ENCODE measurements at regions not wholly inside any gene's neighbourhood (a gene's known extent, or its start where the extent isn't known, plus 50 kb on each side); places are given as distances from the start of the nearest gene placed in this dataset.

DNA sequence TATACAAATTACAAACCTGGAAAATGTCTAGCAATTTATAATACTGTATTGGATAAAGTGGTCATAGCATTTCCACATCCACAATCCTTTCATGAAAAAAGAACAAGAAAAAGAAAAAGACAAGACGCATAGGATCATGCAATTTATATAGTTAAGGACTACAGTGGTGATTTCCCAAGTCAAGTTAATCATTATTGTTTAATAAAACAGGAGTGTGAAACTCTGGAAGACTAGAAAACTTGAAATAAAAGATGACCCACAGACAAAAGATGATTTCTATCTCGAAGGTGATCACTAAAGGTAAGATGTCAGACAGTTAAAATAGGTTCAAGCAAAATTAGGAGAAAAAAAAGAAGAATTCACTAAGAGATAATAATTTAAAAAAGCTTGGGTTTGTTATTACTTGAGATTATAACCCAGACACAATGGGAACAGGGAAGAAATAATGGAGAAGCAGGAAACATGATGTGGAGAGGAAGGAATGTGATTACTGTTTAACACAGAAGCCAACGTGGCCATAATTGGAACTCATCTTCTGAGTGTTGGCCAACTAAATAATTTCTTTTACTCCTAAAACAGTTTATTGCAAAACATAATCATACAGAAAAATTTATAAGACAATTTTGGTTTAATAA is 441.2 kb upstream of the ANO3 start:
- DNase-seq (ENCODE audit: low spot score), result no peak

DNA sequence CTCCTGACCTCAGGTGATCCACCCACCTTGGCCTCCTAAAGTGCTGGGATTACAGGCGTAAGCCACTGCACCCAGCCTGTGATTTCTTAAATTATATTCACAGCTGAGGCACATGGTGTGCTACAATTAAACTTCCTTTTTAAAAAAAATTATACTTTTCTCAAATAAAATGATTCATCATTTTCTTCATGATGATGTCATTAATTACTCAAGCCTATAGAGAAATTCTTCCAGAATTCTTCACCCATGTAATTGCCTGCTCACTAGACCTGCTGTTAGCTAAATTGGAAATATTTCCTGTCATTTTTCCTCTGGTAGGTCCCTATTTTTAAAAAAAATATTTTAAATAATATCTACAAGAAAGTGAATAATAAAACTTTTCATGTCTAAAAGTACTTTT is 440.0 kb upstream of the ANO3 start:
- no peak for DNase-seq (ENCODE audit: low spot score)

DNA sequence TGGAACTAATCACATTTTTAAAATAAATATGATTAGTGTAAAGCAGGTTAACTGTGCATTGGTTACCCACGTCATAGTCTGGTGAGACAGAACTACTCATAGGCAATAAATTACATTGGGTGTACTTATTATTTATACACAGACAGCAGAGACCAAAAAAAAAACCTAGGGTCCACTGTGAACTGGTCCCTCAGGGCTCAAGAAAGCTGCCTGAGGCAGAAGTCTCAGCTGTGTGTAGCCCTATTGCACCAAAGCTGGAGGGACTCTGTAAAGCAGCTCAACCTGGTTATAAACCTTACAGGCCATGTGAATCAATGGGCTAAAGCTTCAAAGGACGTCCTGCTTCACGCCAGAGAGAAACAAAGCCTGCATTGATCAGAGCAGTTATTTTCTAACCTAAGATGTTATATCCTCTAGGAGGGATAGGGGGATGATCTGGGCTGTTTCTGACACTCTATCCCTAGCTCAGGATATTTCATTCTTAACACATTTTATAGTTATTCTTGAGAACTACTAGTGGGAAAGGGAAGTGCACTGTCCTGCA is 432.2 kb upstream of the ANO3 start:
- DNase-seq (ENCODE audit: low spot score), result no peak

DNA sequence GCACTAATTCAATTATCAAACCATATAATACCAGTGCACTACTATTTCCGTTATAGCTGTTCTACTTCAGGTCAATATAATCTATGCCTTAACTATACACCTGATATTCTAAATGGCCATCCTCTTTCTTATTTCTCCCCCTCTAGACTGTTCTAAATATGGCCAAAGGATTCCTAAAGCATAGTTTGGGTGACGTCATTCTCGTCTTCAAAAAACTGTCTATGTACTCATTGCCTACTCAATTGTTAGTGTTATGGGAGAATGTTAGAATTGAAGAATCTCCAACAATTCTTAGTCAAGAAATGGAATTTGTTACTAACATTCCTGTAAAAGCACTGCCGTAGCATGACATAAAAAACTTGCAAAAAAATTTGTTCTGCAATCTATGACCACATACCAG is 431.1 kb upstream of the ANO3 start:
- no peak for DNase-seq (ENCODE audit: low spot score)

DNA sequence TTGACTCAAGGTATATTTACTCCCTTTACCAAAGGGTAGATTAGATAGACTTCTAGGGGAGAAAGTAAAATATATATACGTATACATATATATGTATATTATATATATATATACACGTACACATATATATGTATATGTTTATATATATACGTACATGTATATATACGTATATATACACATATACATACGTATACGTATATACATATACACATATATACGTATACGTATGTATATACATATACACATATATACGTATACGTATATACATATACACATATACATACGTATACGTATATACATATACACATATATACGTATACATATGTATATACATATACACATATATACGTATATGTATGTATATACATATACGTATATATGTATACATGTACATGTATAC is 430.5 kb upstream of the ANO3 start:
- DNase-seq (ENCODE audit: low spot score), result no peak

GRCh38 chr11:25902476-25902875 is 429.5 kb upstream of the ANO3 start:
- no peak for DNase-seq (ENCODE audit: low spot score)

DNA sequence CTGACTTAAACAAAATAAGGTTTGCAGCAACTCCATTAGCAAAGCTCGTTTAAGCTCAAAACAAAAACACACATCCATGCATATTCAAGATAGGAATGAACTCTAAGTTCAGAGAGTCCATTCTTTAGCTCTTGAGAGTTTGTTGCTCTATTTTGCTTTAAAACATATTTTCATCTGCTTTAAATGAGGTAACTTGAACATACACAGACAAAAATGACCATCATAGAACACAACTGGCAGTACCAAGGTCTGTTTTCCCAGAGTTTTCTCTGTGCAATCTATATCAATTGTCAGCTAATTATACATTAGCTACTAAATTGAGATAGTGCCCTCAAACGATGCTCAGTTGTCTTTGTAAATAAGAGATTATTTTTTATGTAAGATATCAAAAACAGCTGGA is 423.2 kb upstream of the ANO3 start:
- no peak for DNase-seq (ENCODE audit: low spot score)

- DNase-seq (ENCODE audit: low spot score), result no peak
These were observed 421.8 kb upstream of the ANO3 start for GRCh38 chr11:25910086-25910485.

GRCh38 chr11:25920356-25920755 is 411.6 kb upstream of the ANO3 start:
- DNase-seq (ENCODE audit: low spot score), result no peak

GRCh38 chr11:25924586-25924985 is 407.3 kb upstream of the ANO3 start:
- DNase-seq (ENCODE audit: low spot score), result no peak

DNA sequence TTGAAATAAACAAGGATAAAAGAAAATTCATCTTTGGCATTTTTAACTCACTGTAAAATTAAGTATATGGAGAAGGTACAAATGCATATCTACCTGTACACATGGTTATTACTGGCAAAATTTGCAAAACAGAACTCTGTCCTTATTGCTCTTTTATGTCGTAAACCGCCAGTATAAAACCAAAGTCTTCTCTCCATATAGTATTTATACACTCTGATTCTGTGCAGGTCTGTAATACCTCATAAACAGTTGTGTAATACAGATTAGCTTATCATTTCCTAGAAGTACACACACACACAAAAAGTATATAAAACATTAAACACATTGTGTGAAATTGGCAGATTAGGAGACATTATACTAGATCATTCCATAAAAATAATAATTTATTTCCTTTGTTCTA is 406.6 kb upstream of the ANO3 start:
- DNase-seq (ENCODE audit: low spot score), result no peak

GRCh38 chr11:25927411-25927953 is 404.4 kb upstream of the ANO3 start:
- no peak for DNase-seq (ENCODE audit: low spot score)

GRCh38 chr11:25928076-25928475 is 403.9 kb upstream of the ANO3 start:
- no peak for DNase-seq (ENCODE audit: low spot score)

DNA sequence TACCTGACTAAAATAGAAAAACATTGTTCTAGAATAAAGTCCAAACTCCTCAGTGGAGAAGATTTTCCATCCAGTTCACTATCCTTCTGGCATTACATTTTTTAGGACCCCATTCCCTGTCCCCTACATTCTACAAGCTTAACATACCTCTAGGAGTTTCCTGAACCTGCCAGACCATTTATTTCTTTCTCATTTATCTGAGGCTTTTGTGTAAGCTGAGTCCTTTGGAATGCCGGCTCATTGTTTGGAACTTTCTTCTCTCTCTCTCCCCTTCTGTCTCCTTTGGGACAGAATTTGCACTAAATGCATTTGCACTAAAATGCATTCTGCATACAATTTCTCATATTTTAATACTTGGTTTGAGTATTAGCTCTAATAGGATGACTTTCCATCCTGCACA is 393.0 kb upstream of the ANO3 start:
- no peak for DNase-seq (ENCODE audit: low spot score)

GRCh38 chr11:25939691-25940090 is 392.2 kb upstream of the ANO3 start:
- no peak for DNase-seq (ENCODE audit: low spot score)

GRCh38 chr11:25941353-25941752 is 390.6 kb upstream of the ANO3 start:
- no peak for DNase-seq (ENCODE audit: low spot score)

GRCh38 chr11:25943031-25943430 is 388.9 kb upstream of the ANO3 start:
- no peak for DNase-seq (ENCODE audit: low spot score)

DNA sequence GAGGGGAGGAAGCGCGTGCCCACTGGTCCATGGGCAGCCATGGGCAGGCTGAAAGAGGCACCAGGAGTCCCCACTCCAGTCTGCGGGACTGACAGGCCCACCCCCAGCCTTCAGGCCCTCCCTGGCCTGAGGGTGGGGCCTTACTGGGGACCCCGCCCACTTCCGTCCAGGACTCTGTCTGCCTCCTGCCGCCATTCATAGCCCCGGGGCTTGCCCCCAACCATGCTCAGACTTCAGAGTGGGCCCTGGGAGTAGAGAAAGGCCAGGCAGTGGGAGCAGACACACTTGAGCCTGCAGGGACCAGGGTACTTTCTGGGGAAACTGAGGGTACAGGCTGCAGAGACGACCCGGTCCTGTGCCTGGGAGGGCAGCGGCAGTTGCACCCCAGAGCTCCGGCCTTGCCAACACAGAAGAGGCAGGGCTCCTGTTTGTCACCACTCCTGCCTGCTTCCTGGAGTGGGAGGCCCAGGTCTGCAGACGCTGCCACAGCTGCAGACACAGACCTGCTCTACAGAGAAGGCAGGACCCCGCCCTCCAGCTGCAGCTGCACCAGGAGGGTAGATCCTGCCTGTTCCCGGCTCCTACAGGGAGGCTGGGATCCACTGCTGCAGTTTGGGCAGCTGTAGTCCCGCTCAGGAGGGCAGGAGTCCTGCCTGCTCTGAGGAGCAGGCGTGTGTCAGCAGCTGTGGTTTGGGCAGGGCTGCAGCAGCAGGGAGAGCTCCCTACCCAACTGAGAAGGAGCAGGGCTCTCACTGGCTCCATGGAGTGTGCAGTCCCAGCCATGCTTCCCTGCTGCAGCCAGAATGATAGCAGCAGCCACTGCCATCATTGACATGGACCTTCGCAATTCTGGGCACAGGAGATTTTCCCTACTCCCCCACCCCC is 387.9 kb upstream of the ANO3 start:
- DNase-seq (ENCODE audit: low spot score), result no peak

- no peak for DNase-seq (ENCODE audit: low spot score)
These were observed 382.0 kb upstream of the ANO3 start for GRCh38 chr11:25949918-25950317.

DNA sequence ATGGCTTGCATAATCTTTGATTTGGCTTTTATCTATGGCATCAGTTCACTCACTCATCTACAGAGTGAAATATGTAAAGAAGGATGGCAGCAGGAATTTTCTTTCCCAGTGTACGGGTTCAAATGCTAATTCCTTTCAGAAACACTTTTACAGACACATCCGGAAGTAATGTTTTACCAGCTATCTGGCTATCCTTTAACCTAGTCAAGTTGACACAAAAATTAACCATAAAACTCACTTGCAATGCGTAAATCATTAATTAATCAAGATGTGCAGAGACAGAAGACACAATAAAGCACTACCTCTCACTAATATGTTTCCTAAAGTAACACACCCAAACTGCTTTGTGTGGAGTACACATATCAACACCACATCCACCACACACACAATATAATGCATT is 378.9 kb upstream of the ANO3 start:
- no peak for DNase-seq (ENCODE audit: low spot score)

- DNase-seq (ENCODE audit: low spot score), result no peak
These were observed 373.9 kb upstream of the ANO3 start for GRCh38 chr11:25958045-25958444.

GRCh38 chr11:25961539-25961938 is 370.4 kb upstream of the ANO3 start:
- no peak for DNase-seq (ENCODE audit: low spot score)
